ENCODE measurements at regions not wholly inside any gene's neighbourhood (a gene's known extent, or its start where the extent isn't known, plus 50 kb on each side); places are given as distances from the start of the nearest gene placed in this dataset.
A peak's percentile ranks its signal among the peaks of the same experiment; 100 is the strongest.

GRCh38 chrX:125202591-125203248 lies 117.0 kb upstream of the TEX13C start:
- H3K36me3 ChIP-seq: no peaks in the 10 kb centered on the region
- no peaks in the 10 kb centered on the region for H3K4me1 ChIP-seq
- DNase-seq: peak; percentile 9
- H3K9me3 ChIP-seq (replicated peaks): no peaks in the 10 kb centered on the region
- intact Hi-C loops (cut with micrococcal nuclease): no loop called here
- no peak for TF ChIP-seq CTCF (IDR thresholded peaks at IDR 0.05; ENCODE audit: borderline replicate concordance)
- H3K27ac ChIP-seq (replicated peaks): no peak overlapping the region
- H3K27me3 ChIP-seq (ENCODE audit: low read depth): peaks cover 45% of the 10 kb centered on the region
- H3K4me3 ChIP-seq: peak overlapping the region; percentile 58

DNA sequence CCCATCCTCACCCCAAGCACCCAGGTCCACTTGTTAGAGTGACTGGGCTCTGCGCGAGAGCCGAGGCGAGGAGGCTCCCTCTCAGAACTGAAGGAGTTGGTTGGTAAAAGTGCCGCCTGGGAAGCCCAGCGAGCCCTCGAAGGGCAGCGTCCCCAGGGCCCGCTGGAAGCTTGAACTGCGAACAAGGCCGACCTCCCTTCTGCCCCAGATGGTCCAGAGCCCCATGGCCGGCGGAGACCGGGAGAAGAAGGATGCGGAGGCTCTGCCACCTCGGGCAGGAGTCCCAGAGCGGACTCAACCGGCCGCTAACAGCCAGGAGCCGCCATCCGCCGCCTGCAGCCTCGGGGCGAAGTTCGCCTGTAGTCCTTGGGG lies 116.3 kb upstream of the TEX13C start:
- Histone ChIP-seq H3K27ac (replicated peaks) (no peak overlapping the region), H3K4me3 (peak overlapping the region; percentile 58), H3K4me1 (no peaks in the 10 kb centered on the region), H3K36me3 (no peaks in the 10 kb centered on the region), H3K9me3 (replicated peaks) (no peaks in the 10 kb centered on the region), H3K27me3 (ENCODE audit: low read depth) (peaks cover 45% of the 10 kb centered on the region)
- peak; percentile 10 for DNase-seq
- TF ChIP-seq CTCF (IDR thresholded peaks at IDR 0.05; ENCODE audit: borderline replicate concordance): no peak
- intact Hi-C loops (cut with micrococcal nuclease): no loop called here

- H3K27me3 ChIP-seq (ENCODE audit: low read depth): peaks cover 45% of the 10 kb centered on the region
- H3K36me3 ChIP-seq: no peaks in the 10 kb centered on the region
- H3K4me1 ChIP-seq: no peaks in the 10 kb centered on the region
- peak overlapping the region; percentile 58 for H3K4me3 ChIP-seq
- TF ChIP-seq CTCF (IDR thresholded peaks at IDR 0.05; ENCODE audit: borderline replicate concordance): no peak
- H3K27ac ChIP-seq (replicated peaks): no peak overlapping the region
- peak; percentile 32 for DNase-seq
- no peaks in the 10 kb centered on the region for H3K9me3 ChIP-seq (replicated peaks)
- intact Hi-C loops (cut with micrococcal nuclease): no loop called here
Measured at GRCh38 chrX:125203737-125204578, 115.7 kb upstream of the TEX13C start.

- Histone ChIP-seq H3K9me3 (replicated peaks) (no peaks in the 10 kb centered on the region), H3K36me3 (no peaks in the 10 kb centered on the region), H3K27ac (replicated peaks) (peak overlapping the region; percentile 57), H3K4me1 (no peaks in the 10 kb centered on the region), H3K27me3 (ENCODE audit: low read depth) (peaks cover 45% of the 10 kb centered on the region), H3K4me3 (peak overlapping the region; percentile 58)
- intact Hi-C loops (cut with micrococcal nuclease): no loop called here
- no peak for TF ChIP-seq CTCF (IDR thresholded peaks at IDR 0.05; ENCODE audit: borderline replicate concordance)
- no peak for DNase-seq
Measured at GRCh38 chrX:125204681-125205132, 115.0 kb upstream of the TEX13C start.

GRCh38 chrX:125205133-125205917 lies 114.3 kb upstream of the TEX13C start:
- peak; percentile 49 for DNase-seq
- peak overlapping the region; percentile 58 for H3K4me3 ChIP-seq
- H3K27me3 ChIP-seq (ENCODE audit: low read depth): peaks cover 45% of the 10 kb centered on the region
- H3K27ac ChIP-seq (replicated peaks): peak overlapping the region; percentile 57
- H3K9me3 ChIP-seq (replicated peaks): no peaks in the 10 kb centered on the region
- H3K4me1 ChIP-seq: no peaks in the 10 kb centered on the region
- no peaks in the 10 kb centered on the region for H3K36me3 ChIP-seq
- TF ChIP-seq CTCF (IDR thresholded peaks at IDR 0.05; ENCODE audit: borderline replicate concordance): no peak
- intact Hi-C loops (cut with micrococcal nuclease): no loop called here

All from left ventricle myocardium inferior (tissue), 1 donor.